ENCODE measurements at regions not wholly inside any gene's neighbourhood (a gene's known extent, or its start where the extent isn't known, plus 50 kb on each side); places are given as distances from the start of the nearest gene placed in this dataset.

DNA sequence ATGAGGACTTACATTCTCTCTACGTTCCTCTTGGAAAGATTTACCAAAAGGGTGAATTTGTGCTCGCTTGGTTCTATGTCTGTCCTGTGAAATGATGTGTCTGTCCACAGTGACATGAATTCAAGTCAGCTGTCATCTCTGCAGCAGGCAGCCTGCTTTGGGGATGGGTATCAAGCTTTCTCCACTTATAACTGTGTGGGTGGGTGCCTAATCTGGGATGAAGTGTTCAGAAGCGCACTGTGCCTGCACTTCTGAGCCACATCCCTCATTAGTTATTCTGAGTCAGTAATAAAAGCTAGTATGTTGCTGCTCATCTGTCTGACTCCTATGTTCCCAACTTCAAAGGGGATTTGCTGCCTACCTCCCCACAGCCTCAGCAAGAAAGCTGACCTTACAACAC lies 86.1 kb upstream of the TUBA3C start:
- H3K9me3 Mint-ChIP-seq (ENCODE audit: insufficient read depth): no peaks in the 10 kb centered on the region
- no peaks in the 10 kb centered on the region for H3K27me3 Mint-ChIP-seq (ENCODE audit: low read depth)
- no peak for ATAC-seq
- no peaks in the 10 kb centered on the region for H3K36me3 Mint-ChIP-seq (ENCODE audit: low read depth)
- H3K4me3 Mint-ChIP-seq: no peak overlapping the region
- no peak for DNase-seq
- CTCF ChIA-PET: no interaction called here
- no peaks in the 10 kb centered on the region for H3K4me1 Mint-ChIP-seq (ENCODE audit: low read depth)
- POLR2A ChIA-PET: no interaction called here
- H3K27ac Mint-ChIP-seq: no peak overlapping the region

DNA sequence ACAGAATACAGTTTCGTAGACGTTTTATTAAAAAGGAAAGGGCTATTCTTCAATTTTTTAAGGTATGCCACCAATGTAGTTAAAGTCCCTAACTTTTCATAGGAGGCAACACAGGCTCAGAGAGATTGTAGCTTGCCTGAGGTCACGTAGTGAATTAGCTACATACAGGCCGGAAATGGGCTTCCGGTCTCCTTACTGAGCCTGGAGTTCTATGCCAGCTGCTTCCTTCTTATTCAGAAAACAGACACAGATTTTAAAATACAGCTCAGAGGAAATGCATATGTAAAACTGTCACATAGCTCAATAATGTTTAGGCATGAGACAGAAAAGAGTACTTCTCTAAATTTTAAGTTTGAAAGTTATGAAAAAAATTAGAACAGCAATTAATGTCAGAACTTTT lies 85.4 kb upstream of the TUBA3C start:
- H3K4me1 Mint-ChIP-seq (ENCODE audit: low read depth): no peaks in the 10 kb centered on the region
- ChIA-PET CTCF (no interaction called here), POLR2A (no interaction called here)
- H3K27me3 Mint-ChIP-seq (ENCODE audit: low read depth): no peaks in the 10 kb centered on the region
- DNase-seq (no peak), ATAC-seq (no peak)
- H3K4me3 Mint-ChIP-seq: no peak overlapping the region
- no peak overlapping the region for H3K27ac Mint-ChIP-seq
- no peaks in the 10 kb centered on the region for H3K9me3 Mint-ChIP-seq (ENCODE audit: insufficient read depth)
- no peaks in the 10 kb centered on the region for H3K36me3 Mint-ChIP-seq (ENCODE audit: low read depth)

DNA sequence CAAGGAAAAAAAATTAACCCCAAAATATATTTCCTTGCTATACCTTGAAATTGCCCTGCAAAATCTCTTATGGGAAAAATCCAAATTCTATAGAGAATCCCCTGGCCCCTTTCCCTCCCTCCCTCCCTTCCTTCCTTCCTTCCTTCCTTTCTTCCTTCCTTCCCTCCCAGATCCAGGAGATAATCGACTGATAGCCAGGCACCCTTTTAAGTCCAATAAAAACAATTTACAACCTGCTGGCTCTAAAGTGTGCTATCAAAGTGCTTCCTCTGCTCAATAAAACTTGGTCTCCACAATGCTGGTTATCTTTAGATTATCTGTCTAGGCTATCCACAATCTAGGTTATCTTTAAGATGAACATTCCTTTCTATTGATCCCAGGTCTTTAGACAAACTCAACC lies 83.1 kb upstream of the TUBA3C start:
- H3K36me3 Mint-ChIP-seq (ENCODE audit: low read depth): no peaks in the 10 kb centered on the region
- ChIA-PET POLR2A (no interaction called here), CTCF (no interaction called here)
- no peaks in the 10 kb centered on the region for H3K4me1 Mint-ChIP-seq (ENCODE audit: low read depth)
- no peak for ATAC-seq
- DNase-seq: no peak
- H3K9me3 Mint-ChIP-seq (ENCODE audit: insufficient read depth): no peaks in the 10 kb centered on the region
- no peaks in the 10 kb centered on the region for H3K27me3 Mint-ChIP-seq (ENCODE audit: low read depth)
- no peak overlapping the region for H3K4me3 Mint-ChIP-seq
- no peak overlapping the region for H3K27ac Mint-ChIP-seq

DNA sequence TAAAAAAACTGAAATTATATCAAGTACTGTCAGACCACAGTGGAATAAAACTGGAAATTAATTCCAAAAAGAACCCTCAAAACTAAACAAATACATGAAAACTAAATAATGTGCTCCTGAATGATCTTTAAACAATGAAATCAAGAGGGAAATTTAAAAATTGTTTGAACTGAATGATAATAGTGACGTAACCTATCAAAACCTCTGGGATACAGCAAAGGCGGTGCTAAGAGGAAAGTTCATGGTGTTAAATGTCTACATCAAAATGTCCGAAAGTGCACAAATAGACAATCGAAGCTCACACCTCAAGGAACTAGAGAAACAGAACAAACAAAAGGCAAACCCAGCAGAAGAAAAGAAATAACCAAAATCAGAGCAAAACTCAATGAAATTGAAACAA lies 70.8 kb upstream of the TUBA3C start:
- CTCF ChIA-PET: no interaction called here

DNA sequence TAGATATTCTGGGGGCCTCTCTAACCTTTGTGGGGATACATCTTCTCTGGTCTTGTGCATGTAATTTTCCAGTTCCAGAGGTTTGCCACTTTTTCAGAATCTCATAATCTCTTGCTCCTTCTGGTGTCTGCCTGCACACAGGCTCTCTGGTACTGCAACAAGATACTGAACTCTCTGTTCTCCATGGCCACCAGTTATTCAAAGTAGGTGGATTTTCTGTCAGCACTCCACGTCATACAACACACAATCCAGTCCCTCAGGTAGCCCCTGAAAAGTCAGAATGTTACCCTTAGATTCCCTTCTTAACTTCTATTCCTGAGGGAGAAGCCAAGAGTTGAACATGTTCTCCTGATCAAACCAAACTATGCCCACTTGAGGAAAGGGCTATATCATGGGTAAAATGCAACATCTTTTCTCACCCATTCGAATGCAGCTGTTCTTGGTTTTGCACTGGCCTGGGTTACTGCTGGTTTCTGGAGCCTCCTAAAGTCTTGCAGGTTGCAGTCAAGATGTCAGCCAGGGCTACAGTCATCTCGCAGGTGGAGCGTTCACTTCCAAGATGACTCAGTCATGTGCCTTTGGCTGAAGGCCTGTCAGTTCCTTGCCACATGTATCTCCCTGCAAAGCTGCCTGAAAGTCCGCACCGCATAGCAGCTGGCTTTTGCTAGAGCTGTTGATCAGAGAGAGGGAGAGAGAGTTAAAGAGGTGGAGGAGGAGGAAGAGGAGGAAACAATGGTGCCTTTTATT lies 57.7 kb upstream of the TUBA3C start:
- H3K27me3 Mint-ChIP-seq (ENCODE audit: low read depth): no peaks in the 10 kb centered on the region
- CTCF ChIA-PET: no interaction called here

More for the DNA sequence above, 70.8 kb upstream of the TUBA3C start:
- Mint-ChIP-seq H3K27ac (no peak overlapping the region), H3K36me3 (ENCODE audit: low read depth) (no peaks in the 10 kb centered on the region), H3K9me3 (ENCODE audit: insufficient read depth) (no peaks in the 10 kb centered on the region), H3K4me3 (no peak overlapping the region), H3K4me1 (ENCODE audit: low read depth) (no peaks in the 10 kb centered on the region), H3K27me3 (ENCODE audit: low read depth) (no peaks in the 10 kb centered on the region)
- POLR2A ChIA-PET: no interaction called here
- DNase-seq: no peak
- no peak for ATAC-seq

More for the DNA sequence above, 57.7 kb upstream of the TUBA3C start:
- DNase-seq: no peak
- H3K9me3 Mint-ChIP-seq (ENCODE audit: insufficient read depth): peaks cover 7% of the 10 kb centered on the region
- no peaks in the 10 kb centered on the region for H3K36me3 Mint-ChIP-seq (ENCODE audit: low read depth)
- POLR2A ChIA-PET: no interaction called here
- no peak overlapping the region for H3K27ac Mint-ChIP-seq
- H3K4me1 Mint-ChIP-seq (ENCODE audit: low read depth): no peaks in the 10 kb centered on the region
- no peak for ATAC-seq
- no peak overlapping the region for H3K4me3 Mint-ChIP-seq
